Adrenal gland (tissue), 9 donors: ENCODE measurements at regions not wholly inside any gene's neighbourhood (a gene's known extent, or its start where the extent isn't known, plus 50 kb on each side); places are given as distances from the start of the nearest gene placed in this dataset.

Experiments used
- DNase-seq, 7 donors: peaks; one replicate each; pipeline ENCODE4 v3.0.0-alpha.2; 2019 to 2020
- H3K27ac ChIP-seq, 5 donors: fragments of 200-600 bp; sonication (generic) in 4 of 5; 1 replicate in 3 of 5; 2 replicates in 2 of 5; pipeline versions ENCODE4 v1.5.1 to v1.8.0; 2016 to 2020; ENCODE audit warnings: mild to moderate bottlenecking in 1 of 5
- H3K27me3 ChIP-seq: fragments of 200-600 bp; 2 replicates; pipeline ENCODE4 v1.8.0; 2021
- H3K36me3 ChIP-seq, 2 donors: fragments of 200-600 bp; replicated peaks in 1 of 2; 1 replicate in 1 of 2; 2 replicates in 1 of 2; pipeline versions ENCODE4 v1.5.1 to v1.8.0; 2018 to 2022
- H3K4me1 ChIP-seq, 2 donors: fragments of 200-600 bp; replicated peaks in 1 of 2; 1 replicate in 1 of 2; 2 replicates in 1 of 2; pipeline versions ENCODE4 v1.5.1 to v1.8.0; 2018 to 2021
- H3K4me3 ChIP-seq, 4 donors: fragments of 200-600 bp; sonication (generic) in 3 of 4; one replicate each; pipeline ENCODE4 v1.5.1; 2016 to 2018
- H3K9me3 ChIP-seq, 3 donors: fragments of 200-600 bp; sonication (generic) in 1 of 3; replicated peaks in 1 of 3; 1 replicate in 2 of 3; 2 replicates in 1 of 3; pipeline versions ENCODE4 v1.5.1 to v1.8.0; 2016 to 2021
- POLR2A ChIP-seq, 2 donors: fragments of 450-650 bp; IDR thresholded peaks; one replicate each; pipeline ENCODE4 v1.6.1; 2017; ENCODE audit warnings: antibody characterized with exemption in 2 of 2, mild to moderate bottlenecking in 2 of 2, moderate library complexity in 1 of 2
- WGBS, 4 donors: extraction: QIAGEN DNeasy Blood & Tissue Kit in 2 of 4; methylation state at CpG; one replicate each; pipeline versions ENCODE4 v1.1.5 to v1.1.7; 2013 to 2017; 5-methylcytosine and 5-hydroxymethylcytosine counted together
- intact Hi-C, 2 donors: fragments of 100-400 bp; cut with DNase I; formaldehyde crosslinking; loops; one replicate each; pipeline versions ENCODE4 v1.14.1 to v1.15.0; 2022 to 2023
- TF ChIP-seq, protein P1 (sequence below), 6 experiments: fragments of 450-650 bp in 4 of 6; fragments of 200-600 bp in 2 of 6; sonication (generic) in 1 of 6; IDR thresholded peaks; 1 replicate in 5 of 6; 2 replicates in 1 of 6; pipeline versions ENCODE4 v1.5.1 to v1.8.0; 2016 to 2021; ENCODE audit warnings: antibody characterized with exemption in 6 of 6, mild to moderate bottlenecking in 2 of 6, moderate library complexity in 1 of 6
- donor health status: healthy with polysubstance abuse.
- donor health status: Bipolar disorder and iron deficiency.
- donor health status: DM: yes; HTN: yes; CAD: no.
- donor health status: DM: no; HTN: no; CAD: no.
- donor health status: DM: no; HTN: no; CAD: no.

DNA sequence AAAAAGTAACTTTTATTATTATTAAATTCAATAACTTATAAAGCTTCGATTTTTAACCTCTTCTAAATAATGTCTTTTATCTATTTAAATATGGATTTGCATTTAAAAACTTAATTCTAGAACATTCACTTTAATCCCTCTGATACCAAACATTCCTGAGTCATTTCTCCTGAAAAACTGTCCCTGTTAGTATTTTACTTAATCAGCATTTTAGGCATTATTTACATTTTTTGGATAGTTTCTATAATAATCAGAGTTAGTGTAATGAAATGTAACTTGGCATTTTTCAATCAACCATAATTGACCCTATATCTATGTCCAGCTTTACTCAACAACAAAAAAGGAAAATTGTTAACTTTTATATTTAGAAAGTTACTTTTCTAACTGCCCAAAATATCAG, 428.1 kb downstream of the PCDH17 start:
- Histone ChIP-seq H3K27me3 (no peaks in the 10 kb centered on the region), H3K4me1 (no peaks in the 10 kb centered on the region), H3K9me3 (no peaks in the 10 kb centered on the region), H3K4me3 (no peak overlapping the region), H3K36me3 (no peaks in the 10 kb centered on the region), H3K27ac (no peak overlapping the region)
- 35 to 72% (median 49%) methylated on average over 1 of the region's 1 CpG for WGBS, 4 donors
- DNase-seq: no peak
- TF ChIP-seq, protein P1, sequence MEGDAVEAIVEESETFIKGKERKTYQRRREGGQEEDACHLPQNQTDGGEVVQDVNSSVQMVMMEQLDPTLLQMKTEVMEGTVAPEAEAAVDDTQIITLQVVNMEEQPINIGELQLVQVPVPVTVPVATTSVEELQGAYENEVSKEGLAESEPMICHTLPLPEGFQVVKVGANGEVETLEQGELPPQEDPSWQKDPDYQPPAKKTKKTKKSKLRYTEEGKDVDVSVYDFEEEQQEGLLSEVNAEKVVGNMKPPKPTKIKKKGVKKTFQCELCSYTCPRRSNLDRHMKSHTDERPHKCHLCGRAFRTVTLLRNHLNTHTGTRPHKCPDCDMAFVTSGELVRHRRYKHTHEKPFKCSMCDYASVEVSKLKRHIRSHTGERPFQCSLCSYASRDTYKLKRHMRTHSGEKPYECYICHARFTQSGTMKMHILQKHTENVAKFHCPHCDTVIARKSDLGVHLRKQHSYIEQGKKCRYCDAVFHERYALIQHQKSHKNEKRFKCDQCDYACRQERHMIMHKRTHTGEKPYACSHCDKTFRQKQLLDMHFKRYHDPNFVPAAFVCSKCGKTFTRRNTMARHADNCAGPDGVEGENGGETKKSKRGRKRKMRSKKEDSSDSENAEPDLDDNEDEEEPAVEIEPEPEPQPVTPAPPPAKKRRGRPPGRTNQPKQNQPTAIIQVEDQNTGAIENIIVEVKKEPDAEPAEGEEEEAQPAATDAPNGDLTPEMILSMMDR (IDR thresholded peaks at IDR 0.05): no peak
- no peak for TF ChIP-seq POLR2A (IDR thresholded peaks at IDR 0.05)
- intact Hi-C loops: no loop called here

DNA sequence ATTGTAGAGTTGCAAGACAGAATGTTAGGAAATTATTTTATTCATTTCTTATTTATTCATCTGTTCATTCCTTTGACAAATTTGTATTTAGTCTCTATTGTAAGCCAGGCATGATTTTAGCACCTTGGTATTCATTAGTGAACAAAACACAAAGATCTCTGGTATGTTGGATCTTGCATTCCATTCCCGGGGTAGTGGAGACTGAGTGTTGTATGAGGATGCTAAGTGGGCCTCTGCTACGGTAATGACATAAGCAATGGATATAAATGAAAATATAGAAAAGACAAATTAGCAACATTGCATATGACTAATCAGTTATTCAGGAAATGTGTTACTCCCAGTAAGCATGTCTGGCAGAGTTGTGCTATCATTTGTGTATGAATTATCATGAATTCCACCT, 449.3 kb downstream of the PCDH17 start:
- Histone ChIP-seq H3K36me3 (no peaks in the 10 kb centered on the region), H3K27me3 (no peaks in the 10 kb centered on the region), H3K4me1 (no peaks in the 10 kb centered on the region), H3K9me3 (no peaks in the 10 kb centered on the region), H3K27ac (no peak overlapping the region), H3K4me3 (no peak overlapping the region)
- TF ChIP-seq, protein P1 (IDR thresholded peaks at IDR 0.05): no peak
- no peak for TF ChIP-seq POLR2A (IDR thresholded peaks at IDR 0.05)
- no peak for DNase-seq
- intact Hi-C loops: no loop called here
- WGBS, 4 donors: 75 to 82% (median 80%) methylated on average over 2 of the region's 2 CpGs

DNA sequence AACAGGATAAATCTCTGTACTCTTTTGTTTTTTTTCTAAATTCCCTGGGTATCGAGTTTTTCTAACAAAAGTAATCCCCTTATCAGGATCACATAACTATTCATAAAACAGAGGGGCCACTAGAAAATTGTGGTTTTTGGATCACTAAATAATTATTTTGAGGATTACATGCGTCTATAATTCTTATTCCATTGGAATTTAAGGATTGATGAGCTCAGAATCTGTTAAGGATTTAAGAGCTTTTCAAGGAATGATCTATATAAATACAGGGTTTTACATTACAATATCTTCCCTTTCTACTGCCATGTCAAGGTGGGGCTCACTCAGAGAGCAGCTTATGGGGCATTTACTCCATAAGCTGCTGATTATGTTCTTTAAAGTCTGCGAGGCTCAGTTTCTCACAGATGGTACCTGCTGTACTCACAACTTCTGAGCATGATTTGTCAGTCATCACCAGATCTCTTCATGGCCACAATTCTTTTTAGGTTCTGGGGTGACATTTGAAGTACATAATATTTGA, 449.8 kb downstream of the PCDH17 start:
- TF ChIP-seq, protein P1 (IDR thresholded peaks at IDR 0.05): no peak
- TF ChIP-seq POLR2A (IDR thresholded peaks at IDR 0.05): no peak
- intact Hi-C loops: no loop called here
- DNase-seq: no peak
- Histone ChIP-seq H3K4me3 (no peak overlapping the region), H3K4me1 (no peaks in the 10 kb centered on the region), H3K9me3 (no peaks in the 10 kb centered on the region), H3K27me3 (no peaks in the 10 kb centered on the region), H3K36me3 (no peaks in the 10 kb centered on the region), H3K27ac (no peak overlapping the region)
- 66 to 80% (median 73%) methylated on average over 3 of the region's 3 CpGs for WGBS, 4 donors

DNA sequence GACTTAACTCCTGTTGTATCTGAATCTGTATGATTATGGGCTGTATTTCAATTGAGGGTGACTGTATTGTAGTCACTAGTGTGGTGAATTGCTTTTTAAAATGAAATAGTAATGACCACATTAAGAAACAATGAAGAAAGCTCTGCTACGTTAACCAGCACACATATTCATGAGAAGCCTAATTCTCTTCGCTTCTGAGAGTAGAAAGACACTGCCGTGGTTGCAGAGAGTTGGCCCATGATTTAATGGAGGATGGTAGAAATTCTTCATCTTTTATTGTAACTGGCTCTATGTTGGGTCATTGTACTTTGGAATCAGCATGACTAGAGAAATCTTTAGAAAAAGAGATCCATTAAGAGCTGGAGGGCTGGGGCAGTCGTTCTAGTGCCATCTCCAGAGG, 451.5 kb downstream of the PCDH17 start:
- Histone ChIP-seq H3K36me3 (no peaks in the 10 kb centered on the region), H3K4me1 (no peaks in the 10 kb centered on the region)

More for the DNA sequence above, 451.5 kb downstream of the PCDH17 start:
- 71 to 80% (median 75%) methylated on average over 4 of the region's 4 CpGs for WGBS, 4 donors
- Histone ChIP-seq H3K4me3 (no peak overlapping the region), H3K27me3 (no peaks in the 10 kb centered on the region), H3K27ac (no peak overlapping the region), H3K9me3 (no peaks in the 10 kb centered on the region)
- intact Hi-C loops: no loop called here
- TF ChIP-seq, protein P1 (IDR thresholded peaks at IDR 0.05): no peak
- TF ChIP-seq POLR2A (IDR thresholded peaks at IDR 0.05): no peak
- no peak for DNase-seq
